K562 (cell line): ENCODE measurements at regions not wholly inside any gene's neighbourhood (a gene's known extent, or its start where the extent isn't known, plus 50 kb on each side); places are given as distances from the start of the nearest gene placed in this dataset.

Experiments
- BCL6 ChIP-seq: fragments of 250-450 bp; sonication (Bioruptor Pico); IDR thresholded peaks from 2 replicates; pipeline ENCODE4 v1.4.0; 2020
- KDM4B ChIP-seq, 2 experiments: fragments of 450-650 bp in 1 of 2; sonication (generic) in 1 of 2; IDR thresholded peaks; 2 replicates each; pipeline ENCODE4 v1.6.1; 2016 to 2017; ENCODE audit warnings: borderline replicate concordance in 2 of 2, antibody characterized with exemption in 1 of 2, low read depth in 1 of 2, mild to moderate bottlenecking in 1 of 2
- KLF1 ChIP-seq: fragments of 450-650 bp; IDR thresholded peaks from 2 replicates; pipeline ENCODE4 v1.6.1; 2016; ENCODE audit warnings: missing genetic modification characterization, missing compliant biosample characterization
- SP1 ChIP-seq: sonication (generic); formaldehyde crosslinking; IDR thresholded peaks from 2 replicates; pipeline ENCODE4 v1.8.1; 2022; ENCODE audit warnings: mild to moderate bottlenecking, missing genetic modification reagents
- TF ChIP-seq, protein P1 (sequence below): fragments of 250-450 bp; sonication (Bioruptor Pico); IDR thresholded peaks from 2 replicates; pipeline ENCODE4 v1.5.0; 2022; ENCODE audit warnings: mild to moderate bottlenecking
- TF ChIP-seq, protein P2 (sequence below): fragments of 450-650 bp; IDR thresholded peaks from 2 replicates; pipeline ENCODE4 v1.7.1; 2018; ENCODE audit warnings: mild to moderate bottlenecking, low read depth; ENCODE audit not compliant: partially characterized antibody
- TF ChIP-seq, protein P3 (sequence below), 2 experiments: IDR thresholded peaks; 2 replicates each; pipeline ENCODE4 v1.6.1; 2012; ENCODE audit warnings: improper control_type of control experiment in 2 of 2, low read depth in 2 of 2, low read length in 2 of 2, borderline replicate concordance in 1 of 2
- TF ChIP-seq, protein P4 (sequence below): sonication (generic); formaldehyde crosslinking; IDR thresholded peaks from 2 replicates; pipeline ENCODE4 v1.8.1; 2023; ENCODE audit warnings: mild to moderate bottlenecking, missing genetic modification reagents
- TF ChIP-seq, protein P5 (sequence below): sonication (generic); formaldehyde crosslinking; IDR thresholded peaks from 2 replicates; pipeline ENCODE4 v1.8.0; 2022; ENCODE audit warnings: mild to moderate bottlenecking, missing genetic modification reagents

DNA sequence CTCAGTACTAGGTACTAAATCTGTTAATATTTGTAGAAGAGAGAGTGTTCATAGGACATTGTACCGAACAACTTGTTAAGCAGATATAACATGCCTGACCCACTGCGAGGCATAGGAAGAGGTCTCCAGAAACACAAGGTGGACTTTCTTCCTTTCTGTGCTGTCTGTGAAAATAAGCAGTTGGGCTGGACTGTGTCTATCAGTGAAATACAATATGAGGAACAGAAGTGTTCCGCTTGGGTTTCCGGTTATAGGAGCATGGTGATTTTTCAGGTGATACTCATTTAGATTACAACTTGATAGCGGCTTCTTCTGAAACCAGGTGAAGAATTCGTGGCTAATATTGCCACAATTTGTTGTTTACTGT lies 60.9 kb upstream of the TLR4 start:
- TF ChIP-seq, protein P1, sequence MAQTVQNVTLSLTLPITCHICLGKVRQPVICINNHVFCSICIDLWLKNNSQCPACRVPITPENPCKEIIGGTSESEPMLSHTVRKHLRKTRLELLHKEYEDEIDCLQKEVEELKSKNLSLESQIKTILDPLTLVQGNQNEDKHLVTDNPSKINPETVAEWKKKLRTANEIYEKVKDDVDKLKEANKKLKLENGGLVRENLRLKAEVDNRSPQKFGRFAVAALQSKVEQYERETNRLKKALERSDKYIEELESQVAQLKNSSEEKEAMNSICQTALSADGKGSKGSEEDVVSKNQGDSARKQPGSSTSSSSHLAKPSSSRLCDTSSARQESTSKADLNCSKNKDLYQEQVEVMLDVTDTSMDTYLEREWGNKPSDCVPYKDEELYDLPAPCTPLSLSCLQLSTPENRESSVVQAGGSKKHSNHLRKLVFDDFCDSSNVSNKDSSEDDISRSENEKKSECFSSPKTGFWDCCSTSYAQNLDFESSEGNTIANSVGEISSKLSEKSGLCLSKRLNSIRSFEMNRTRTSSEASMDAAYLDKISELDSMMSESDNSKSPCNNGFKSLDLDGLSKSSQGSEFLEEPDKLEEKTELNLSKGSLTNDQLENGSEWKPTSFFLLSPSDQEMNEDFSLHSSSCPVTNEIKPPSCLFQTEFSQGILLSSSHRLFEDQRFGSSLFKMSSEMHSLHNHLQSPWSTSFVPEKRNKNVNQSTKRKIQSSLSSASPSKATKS (CRISPR knock-in tag), result no peak
- TF ChIP-seq KLF1 (tag), result no peak
- TF ChIP-seq, protein P2, sequence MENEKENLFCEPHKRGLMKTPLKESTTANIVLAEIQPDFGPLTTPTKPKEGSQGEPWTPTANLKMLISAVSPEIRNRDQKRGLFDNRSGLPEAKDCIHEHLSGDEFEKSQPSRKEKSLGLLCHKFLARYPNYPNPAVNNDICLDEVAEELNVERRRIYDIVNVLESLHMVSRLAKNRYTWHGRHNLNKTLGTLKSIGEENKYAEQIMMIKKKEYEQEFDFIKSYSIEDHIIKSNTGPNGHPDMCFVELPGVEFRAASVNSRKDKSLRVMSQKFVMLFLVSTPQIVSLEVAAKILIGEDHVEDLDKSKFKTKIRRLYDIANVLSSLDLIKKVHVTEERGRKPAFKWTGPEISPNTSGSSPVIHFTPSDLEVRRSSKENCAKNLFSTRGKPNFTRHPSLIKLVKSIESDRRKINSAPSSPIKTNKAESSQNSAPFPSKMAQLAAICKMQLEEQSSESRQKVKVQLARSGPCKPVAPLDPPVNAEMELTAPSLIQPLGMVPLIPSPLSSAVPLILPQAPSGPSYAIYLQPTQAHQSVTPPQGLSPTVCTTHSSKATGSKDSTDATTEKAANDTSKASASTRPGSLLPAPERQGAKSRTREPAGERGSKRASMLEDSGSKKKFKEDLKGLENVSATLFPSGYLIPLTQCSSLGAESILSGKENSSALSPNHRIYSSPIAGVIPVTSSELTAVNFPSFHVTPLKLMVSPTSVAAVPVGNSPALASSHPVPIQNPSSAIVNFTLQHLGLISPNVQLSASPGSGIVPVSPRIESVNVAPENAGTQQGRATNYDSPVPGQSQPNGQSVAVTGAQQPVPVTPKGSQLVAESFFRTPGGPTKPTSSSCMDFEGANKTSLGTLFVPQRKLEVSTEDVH, result no peak
- TF ChIP-seq, protein P3, sequence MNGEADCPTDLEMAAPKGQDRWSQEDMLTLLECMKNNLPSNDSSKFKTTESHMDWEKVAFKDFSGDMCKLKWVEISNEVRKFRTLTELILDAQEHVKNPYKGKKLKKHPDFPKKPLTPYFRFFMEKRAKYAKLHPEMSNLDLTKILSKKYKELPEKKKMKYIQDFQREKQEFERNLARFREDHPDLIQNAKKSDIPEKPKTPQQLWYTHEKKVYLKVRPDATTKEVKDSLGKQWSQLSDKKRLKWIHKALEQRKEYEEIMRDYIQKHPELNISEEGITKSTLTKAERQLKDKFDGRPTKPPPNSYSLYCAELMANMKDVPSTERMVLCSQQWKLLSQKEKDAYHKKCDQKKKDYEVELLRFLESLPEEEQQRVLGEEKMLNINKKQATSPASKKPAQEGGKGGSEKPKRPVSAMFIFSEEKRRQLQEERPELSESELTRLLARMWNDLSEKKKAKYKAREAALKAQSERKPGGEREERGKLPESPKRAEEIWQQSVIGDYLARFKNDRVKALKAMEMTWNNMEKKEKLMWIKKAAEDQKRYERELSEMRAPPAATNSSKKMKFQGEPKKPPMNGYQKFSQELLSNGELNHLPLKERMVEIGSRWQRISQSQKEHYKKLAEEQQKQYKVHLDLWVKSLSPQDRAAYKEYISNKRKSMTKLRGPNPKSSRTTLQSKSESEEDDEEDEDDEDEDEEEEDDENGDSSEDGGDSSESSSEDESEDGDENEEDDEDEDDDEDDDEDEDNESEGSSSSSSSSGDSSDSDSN (IDR thresholded peaks at IDR 0.05; ENCODE audit: borderline replicate concordance in 1 of 2, low read depth in 2 of 2, low read length in 2 of 2), result no peak
- TF ChIP-seq, protein P4, sequence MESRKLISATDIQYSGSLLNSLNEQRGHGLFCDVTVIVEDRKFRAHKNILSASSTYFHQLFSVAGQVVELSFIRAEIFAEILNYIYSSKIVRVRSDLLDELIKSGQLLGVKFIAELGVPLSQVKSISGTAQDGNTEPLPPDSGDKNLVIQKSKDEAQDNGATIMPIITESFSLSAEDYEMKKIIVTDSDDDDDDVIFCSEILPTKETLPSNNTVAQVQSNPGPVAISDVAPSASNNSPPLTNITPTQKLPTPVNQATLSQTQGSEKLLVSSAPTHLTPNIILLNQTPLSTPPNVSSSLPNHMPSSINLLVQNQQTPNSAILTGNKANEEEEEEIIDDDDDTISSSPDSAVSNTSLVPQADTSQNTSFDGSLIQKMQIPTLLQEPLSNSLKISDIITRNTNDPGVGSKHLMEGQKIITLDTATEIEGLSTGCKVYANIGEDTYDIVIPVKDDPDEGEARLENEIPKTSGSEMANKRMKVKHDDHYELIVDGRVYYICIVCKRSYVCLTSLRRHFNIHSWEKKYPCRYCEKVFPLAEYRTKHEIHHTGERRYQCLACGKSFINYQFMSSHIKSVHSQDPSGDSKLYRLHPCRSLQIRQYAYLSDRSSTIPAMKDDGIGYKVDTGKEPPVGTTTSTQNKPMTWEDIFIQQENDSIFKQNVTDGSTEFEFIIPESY (CRISPR knock-in tag), result no peak
- TF ChIP-seq, protein P5, sequence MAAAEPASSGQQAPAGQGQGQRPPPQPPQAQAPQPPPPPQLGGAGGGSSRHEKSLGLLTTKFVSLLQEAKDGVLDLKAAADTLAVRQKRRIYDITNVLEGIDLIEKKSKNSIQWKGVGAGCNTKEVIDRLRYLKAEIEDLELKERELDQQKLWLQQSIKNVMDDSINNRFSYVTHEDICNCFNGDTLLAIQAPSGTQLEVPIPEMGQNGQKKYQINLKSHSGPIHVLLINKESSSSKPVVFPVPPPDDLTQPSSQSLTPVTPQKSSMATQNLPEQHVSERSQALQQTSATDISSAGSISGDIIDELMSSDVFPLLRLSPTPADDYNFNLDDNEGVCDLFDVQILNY (CRISPR knock-in tag), result no peak
- no peak for TF ChIP-seq KDM4B (IDR thresholded peaks at IDR 0.05; ENCODE audit: borderline replicate concordance in 2 of 2, low read depth in 1 of 2)
- TF ChIP-seq SP1 (CRISPR knock-in tag), result no peak
- no peak for TF ChIP-seq BCL6 (CRISPR knock-in tag)
